Renal cortex interstitium (tissue), 11 donors: ENCODE measurements at regions not wholly inside any gene's neighbourhood (a gene's known extent, or its start where the extent isn't known, plus 50 kb on each side); places are given as distances from the start of the nearest gene placed in this dataset.
A peak's percentile ranks its signal among the peaks of the same experiment; 100 is the strongest.
"Not testable (repeated sequence)": the region's sequence is repeated elsewhere in the genome, so short reads cannot be mapped to it uniquely, and the experiment has no call there.

Experiments
- DNase-seq, 11 donors: peaks; one replicate each; pipeline ENCODE4 v3.0.0-alpha.2; 2013; ENCODE audit warnings: low read depth in 9 of 11, low spot score in 4 of 11; ENCODE audit errors: extremely low read depth in 1 of 11

DNA sequence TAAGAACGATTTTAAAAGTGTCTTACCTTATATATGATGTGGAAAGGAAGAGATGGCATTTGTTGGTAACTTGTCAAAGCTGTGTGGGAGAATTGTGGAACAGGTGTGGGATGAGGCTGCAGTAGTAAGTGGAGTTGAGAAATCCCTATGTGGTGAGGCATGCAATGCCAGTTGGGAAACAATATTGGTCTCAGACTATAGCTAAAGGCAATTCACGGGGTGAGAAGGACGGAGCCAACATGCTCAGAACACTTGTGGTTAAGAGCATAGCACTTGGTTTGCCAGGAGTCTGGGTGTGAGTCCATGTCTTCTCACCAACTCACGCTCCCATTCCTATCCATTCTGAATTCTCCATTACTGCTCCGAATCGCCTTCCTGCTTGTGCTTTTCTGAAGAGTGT is 615.6 kb upstream of the ADAMTS9 start:
- DNase-seq = no peak

DNA sequence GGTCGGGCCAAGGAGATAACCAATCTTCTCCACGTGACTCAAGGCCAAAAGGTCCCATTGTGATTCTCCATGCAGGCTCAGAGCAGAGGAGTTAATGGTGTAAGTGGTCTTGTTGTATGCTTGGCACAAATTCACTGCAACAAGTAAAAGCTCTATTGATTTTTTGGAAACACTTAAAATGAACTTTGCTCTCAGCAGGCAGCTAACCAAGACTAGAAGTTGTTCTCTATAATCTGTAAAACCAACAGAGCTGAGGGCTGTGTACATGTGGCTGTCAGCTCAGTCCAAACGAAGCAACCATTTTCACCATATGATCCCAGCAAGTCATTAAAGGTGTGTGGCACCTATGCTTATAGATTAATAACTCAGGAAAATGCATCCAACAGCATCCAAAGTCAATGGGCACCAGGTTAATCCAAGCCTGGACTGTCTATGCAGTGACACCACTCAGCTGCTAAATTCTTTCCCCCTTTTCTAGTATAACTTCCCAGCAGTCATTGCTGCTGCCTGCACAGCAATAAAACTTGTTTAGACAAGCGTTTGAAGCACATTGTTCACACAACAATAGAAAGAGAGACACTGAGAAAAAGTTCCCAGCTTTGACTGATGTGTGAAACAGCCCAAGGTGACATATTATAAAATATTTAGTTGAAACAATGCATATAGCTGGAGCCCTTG is 603.8 kb upstream of the ADAMTS9 start:
- no peak for DNase-seq

DNA sequence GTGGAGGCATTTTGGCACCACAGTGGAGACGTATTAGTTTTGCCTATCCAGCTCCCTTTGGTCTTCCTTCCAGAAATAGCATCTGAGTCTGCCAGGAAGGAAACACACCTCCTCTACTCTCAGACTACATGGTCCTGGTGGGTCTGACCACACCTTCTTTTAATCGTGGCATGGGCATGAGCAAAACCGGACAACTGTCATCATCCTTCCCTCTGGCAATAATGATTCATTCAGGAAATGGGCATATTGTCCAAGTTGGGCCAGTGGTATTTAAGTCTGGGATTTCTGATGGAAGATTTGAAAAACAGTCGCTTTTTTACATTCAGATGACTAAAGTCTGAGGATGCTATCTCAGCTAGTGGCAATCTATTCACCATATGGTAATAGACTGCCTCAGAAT is 601.0 kb upstream of the ADAMTS9 start:
- no peak for DNase-seq

DNA sequence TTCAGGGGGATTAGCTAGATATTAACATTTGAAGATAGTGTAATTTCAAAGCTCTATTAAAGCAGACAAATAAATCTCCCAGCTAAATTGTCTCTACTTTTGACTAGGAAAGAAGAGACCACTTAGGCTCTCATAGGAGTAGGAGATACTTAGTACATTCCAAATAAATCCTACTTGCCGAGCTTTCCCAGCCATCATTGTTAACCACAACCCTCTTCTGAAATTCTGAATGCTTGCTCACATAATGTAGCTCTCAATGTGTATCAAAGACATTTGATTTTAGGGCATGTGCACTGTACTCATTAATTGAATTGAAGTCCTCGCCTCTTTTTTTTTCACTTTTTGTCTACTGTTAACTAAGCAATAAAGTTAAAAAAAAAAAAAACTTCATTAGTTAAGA is 598.2 kb upstream of the ADAMTS9 start:
- DNase-seq = no peak

DNA sequence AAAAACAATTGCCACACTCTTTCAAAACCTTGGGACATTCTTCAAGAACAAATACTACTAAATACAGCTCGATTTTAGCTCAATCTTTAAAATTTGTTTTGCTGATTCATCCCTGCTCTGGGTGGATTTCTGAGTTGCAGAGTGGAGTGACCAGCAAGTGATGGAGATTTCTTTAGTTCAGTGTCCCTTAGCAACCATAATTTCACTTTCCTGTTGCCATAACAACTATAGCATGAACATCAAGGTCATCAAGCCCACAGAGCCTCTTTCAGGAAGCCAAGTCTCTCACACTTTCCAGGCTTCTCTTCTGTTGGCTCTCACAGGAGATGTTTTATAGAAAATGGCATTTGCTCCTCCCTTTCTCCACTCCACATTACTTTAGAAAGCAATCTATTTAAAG is 597.2 kb upstream of the ADAMTS9 start:
- no peak for DNase-seq

DNA sequence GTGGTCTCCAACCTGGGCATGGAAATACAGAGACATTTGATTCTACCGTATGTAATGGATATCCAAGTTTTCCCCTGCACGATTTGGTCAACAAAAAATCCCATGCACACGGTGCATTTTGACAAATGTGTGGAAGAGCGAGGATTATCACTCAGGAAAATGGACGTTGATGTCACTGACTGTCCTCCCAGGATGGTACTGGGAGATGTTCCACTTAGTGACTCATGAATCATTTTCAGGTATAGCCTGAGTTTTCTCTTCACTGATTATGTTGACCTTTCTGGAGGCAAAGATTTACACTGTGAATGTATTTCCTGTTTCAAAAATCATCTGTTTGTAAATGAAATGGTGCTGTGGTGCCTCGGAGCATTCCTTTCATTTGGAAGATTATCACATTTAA is 596.7 kb upstream of the ADAMTS9 start:
- no peak for DNase-seq

DNA sequence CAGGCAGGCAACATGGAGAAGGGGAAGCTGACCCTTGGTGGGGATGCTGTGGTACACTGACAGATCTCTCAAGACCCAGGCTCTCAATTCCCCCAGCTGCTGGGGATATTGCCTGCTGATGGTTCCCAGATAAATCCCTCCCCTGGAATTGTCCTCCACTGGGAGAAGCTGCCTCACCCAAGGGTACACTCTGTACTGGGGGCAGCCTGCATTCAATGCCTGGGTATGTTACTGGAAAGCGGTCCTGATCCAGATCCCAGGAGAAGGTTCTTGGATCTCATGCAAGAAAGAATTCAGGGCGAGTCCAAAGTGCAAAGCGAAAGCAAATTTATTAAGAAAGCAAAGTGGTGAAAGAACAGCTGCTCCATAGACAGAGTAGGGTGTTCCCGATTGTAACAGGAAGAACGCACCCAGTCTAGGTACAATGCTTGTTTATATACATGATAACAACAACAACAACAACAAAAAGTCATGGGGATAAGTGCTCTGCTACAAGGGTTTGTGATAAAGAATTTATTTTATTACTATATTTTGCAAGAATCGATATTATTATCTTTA is 591.5 kb upstream of the ADAMTS9 start:
- DNase-seq = no peak

DNA sequence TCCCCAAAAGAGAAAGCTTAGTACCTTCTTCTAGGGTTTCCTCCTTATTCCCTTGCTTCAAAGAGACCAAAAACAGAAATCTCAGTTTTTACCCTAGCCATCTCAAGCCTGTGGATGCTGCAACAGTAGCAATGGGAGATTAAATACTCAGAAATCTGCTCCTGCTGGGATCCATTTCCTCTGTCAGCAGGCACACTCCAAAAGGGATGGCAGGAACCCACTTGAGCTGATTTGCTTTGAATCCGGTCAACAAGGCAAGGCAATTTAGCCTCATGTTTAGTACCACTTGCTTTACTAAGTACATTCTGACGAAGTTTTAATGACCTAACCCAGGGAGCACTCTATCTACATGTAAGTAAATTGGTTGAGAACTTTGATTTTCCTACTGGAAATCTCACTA is 590.0 kb upstream of the ADAMTS9 start:
- no peak for DNase-seq

DNA sequence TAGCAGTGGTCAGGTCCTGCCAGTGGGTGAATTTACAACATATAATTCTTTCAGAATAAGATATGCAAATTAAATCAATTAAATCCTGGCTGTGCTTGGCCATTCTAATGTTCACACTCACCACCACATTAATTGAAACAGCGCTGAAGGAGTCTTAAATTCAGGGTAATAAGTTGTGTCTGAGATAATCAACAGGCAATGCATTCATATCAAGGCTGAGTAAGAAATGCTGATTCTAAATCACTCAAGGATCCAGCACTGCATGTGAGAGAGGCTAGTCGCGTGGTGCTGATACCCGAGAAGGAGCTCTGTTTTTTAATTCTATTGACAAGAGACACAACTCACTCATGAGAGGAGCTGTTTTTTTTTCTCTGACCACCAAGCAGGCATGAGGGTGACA is 588.8 kb upstream of the ADAMTS9 start:
- DNase-seq = no peak

DNA sequence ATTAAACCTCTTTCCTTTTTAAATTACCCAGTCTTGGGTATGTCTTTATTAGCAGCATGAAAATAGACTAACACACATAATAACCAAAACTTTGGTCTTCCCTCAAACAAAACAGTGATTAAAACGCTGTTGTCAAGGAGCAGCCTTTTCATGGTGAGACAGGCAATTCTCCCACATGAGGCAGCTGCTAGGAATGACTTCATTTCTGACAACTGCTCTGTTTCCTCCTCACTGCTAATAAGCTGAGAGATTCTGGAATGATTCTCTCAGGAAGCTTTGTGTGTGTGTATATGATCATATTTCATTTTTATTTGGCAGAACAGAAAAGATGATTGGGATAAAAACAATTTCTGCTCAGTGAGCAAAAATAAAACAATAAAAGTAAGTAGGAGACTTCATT is 580.6 kb upstream of the ADAMTS9 start:
- DNase-seq = no peak

DNA sequence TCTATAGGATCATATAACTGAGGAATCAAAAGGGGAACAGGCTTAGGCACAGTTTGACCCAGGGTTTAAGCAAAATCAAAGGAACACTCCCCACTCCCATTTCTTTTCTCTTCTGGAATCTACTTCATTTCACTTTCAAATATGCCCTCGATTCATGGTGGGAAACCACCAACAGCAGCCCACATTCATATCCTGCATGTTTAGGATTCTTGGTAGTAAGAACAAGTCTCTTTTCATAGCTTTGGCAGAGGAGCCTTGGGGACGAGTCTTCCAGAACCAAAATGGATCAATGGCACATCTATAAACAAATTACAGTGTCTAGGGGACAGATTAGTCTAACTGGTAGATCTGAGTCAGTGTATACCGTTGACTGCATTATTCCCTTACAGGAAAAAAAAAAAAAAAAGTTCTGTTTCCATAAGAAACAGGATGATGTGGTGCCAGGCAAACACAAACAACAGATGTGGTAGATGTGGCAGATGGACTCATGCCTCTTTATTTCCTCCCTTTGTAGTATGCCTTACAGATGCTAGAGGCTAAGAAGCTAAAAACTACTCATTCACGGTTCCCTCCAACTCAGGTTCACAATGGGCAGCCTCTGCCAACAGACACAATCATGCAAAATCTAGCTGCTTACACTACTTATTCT is 578.3 kb upstream of the ADAMTS9 start:
- DNase-seq = no peak

DNA sequence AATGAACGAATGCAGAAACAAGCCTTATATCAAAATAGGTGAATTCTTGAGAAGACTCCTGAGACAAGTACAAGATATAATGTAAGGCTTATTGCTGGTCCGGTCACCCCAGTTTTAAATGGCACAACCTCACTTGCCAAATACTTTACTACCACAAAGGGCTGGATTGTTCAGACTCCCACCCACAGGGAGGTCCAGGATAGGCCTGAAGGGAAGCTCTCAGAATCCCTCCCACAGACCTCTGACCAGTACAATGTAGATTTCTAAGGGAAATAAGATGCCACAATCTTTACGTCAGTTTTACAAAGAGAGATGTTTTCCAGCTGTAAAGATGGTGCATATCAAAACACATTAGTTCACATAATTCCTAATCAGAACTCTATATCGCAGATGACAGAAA is 577.7 kb upstream of the ADAMTS9 start:
- no peak for DNase-seq

DNA sequence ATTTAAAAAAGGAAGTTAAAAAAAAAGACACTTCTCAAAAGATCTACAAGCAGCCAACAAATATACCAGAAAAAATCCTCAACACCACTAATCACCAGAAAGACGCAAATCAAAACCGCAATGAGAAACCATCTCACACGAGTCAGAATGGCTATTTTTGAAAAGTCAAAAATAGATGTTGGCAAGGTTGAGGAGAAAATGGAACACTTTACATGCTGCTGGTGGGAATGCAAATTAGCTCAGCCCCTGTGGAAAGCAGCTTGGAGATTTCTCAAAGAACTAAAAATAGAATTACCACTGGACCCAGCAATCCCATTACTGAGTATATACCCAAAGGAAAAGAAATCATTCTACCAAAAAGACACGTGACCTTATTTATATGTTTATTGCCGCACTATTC is 574.7 kb upstream of the ADAMTS9 start:
- DNase-seq = no peak

DNA sequence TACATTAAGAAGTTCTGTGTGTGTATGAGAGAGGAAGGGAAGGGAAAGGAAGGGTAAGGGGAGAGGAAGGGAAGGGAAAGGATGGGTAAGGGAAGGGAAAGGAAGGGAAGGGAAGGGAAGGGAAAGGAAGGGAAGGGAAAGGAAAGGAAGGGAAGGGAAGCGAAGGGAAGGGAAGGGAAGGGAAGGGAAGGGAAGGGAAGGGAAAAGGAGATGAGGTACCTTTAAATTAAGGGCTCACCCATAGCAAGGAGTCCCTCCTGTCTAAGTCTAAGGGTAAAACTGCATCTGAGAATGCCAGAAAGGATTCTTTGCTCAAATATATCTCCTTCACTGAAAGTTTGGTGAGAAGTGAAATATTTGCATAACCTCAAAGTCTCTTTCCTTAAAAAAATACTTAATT is 572.1 kb upstream of the ADAMTS9 start:
- DNase-seq = no peak

DNA sequence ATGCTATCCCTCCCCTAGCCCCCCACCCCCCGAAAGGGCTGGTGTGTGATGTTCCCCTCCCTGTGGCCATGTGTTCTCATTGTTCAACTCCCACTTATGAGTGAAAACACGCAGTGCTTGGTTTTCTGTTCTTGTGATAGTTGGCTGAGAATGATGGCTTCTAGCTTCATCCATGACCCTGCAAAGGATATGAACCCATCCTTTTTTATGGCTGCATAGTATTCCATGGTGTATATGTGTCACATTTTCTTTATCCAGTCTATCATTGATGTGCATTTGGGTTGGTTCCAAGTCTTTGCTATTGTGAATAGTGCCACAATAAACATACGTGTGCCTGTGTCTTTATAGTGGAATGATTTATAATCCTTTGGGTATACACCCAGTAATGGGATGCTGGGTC is 565.1 kb upstream of the ADAMTS9 start:
- DNase-seq = not testable (repeated sequence)

DNA sequence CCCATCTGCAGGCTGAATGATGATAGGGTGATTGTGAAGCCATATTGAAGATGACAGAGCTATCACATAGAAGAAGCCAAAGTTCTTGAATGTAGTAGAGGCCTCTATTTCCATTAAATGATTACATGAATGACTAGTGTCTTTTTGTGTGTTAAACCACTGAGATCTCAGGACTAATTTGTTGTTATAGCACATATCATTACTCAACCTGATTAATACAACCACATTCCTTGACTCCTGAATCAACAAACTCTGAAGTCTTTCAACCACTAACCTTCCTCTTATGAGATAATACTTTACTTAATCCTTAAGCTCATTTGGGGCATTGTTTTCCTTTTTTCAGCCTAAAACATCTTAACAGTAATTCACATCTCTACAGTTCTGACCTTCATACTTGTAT is 564.5 kb upstream of the ADAMTS9 start:
- DNase-seq = no peak

DNA sequence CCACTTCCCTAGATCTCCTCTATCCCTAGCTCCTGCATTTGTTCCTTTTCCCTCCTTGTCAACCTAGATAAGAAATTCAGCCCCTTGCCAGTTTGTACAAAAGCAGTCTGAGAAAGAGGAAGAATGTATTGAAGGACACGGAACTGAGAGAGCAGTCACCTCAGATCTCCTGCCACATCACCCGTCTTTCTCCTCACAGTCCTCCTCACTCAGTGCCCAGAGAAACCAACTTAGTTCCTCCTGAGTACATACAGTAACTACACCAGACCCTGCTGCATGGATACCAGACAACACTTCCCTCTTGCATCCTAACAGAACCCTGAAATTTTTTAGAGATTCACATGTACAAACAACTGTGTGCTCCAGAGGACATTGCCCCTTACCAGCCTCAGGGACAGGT is 563.6 kb upstream of the ADAMTS9 start:
- no peak for DNase-seq

DNA sequence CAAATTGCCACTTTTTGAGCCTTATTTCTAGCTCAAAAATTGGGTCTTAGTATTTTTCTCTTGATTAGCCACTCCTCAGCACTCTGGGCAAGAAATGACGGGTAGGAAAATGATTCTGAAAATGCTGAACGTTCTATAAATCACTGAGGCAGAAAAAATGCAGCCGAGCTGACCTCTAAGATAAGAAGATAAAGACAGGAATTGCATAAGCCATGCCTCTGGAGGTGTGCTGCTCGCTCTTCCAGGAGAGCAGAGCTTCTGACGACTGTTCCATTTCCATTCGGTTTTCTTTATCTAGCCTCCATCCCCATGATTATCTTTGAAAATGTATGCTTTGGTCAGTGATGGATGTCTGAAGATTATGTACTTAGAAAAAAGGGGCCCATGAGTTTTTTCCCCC is 558.8 kb upstream of the ADAMTS9 start:
- DNase-seq = no peak

DNA sequence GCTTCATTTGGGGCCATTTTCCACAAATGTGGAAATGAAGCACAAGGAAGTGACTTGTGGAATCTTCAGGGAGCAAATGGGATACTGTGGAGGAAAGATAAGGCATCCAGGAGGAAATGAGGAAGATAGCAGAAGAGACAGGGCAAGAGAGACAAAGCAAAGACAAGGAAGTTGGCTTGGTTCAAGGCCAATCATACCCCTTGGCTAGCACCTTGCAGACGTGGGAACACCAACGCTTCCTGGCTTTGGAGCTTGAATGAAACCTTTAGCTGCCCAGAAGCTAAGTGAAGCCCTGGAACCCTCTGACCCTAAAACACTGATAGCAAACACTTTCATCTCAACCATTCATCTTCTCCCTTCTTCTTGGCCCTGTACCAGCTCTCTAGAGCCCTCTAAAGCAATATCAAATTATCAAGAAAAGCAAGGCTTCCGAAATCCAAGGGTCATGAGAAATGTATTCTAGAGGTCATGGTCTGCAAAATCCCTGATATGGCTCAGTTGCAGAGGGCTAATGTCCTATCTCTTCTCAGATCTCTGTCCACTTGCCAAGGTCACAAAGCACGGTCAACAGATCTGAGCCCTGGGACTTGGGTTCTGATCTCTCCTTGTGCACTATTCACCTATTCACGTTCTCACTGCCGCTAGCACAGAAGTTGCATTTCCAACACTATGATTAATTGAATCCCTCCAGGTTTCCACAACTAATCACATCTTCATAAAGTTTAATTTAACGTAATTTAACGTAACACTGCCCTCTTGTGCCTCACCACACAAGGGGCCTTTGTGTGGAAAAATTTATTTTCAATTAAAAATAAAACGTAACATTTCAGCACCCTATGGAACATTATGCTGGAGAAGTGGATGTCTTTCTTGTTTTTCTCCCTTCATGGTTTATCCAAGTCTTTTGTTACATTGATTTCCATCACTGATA is 557.6 kb upstream of the ADAMTS9 start:
- DNase-seq = peak in 4 of 11 donors; percentile 4 to 36 (median 35)

DNA sequence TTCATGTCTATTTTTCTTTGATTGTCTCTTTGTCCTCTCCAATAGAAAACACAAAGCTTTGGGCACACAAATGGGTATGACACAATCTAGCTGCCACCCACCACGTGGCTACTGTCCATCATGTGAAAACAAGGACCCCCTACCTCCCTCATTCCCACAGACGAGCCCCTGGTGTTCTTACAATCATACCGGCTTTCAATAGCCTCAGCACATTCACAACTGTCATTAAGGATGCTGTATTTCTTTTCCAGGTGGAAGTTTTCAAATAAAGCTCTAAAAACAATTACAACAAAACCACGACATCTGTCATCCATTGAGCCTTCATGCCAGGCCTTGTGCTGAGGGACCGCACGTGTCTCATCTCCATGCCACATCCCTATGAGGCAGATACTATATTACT is 552.6 kb upstream of the ADAMTS9 start:
- DNase-seq = no peak
